ENCODE measurements at regions not wholly inside any gene's neighbourhood (a gene's known extent, or its start where the extent isn't known, plus 50 kb on each side); places are given as distances from the start of the nearest gene placed in this dataset.

DNA sequence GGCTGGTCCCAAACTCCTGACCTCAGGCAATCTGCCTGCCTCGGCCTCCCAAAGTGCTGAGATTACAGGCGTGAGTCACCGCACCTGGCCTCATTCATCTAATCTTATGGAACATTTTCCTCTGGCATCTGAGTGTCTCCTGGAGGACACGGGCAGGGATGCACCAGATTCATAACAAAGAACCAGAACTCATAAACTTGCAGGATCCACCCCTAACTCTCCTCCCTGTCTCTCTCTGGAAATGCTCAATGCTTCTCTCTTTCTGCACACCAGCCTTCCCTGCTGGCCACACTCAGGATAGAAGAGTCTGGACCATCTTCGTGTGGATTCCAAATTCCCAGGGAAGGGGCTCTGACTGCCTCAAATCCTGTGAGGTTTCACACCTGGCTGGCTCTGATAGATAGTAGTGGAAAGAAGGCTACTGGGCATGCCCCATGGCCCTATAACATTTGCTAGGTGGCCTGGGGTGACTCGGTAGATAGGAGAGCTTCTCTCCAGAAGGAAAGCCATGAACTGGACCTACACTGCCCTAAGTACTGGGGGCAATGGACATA, 483.2 kb upstream of the GYPC start:
- Histone ChIP-seq H3K4me3 (replicated peaks in 1 of 3; ENCODE audit: insufficient read depth in 1 of 3, low read depth in 2 of 3, low read length in 3 of 3) (no peak overlapping the region), H3K9me3 (ENCODE audit: low read length) (peaks cover 22% of the 10 kb centered on the region), H3K27me3 (ENCODE audit: control insufficient read depth in 1 of 2, insufficient read depth in 2 of 2, low read length in 2 of 2) (no peaks in the 10 kb centered on the region), H3K9ac (ENCODE audit: insufficient read depth, low read depth, low read length) (no peak overlapping the region), H3K4me2 (ENCODE audit: low read depth, low read length) (no peak overlapping the region), H3K4me1 (ENCODE audit: insufficient read depth, low read length) (no peaks in the 10 kb centered on the region), H3K36me3 (replicated peaks in 1 of 2; ENCODE audit: control insufficient read depth in 1 of 2, insufficient read depth in 2 of 2, low read length in 2 of 2) (no peaks in the 10 kb centered on the region), H4K20me1 (ENCODE audit: insufficient read depth, low read length) (no peaks in the 10 kb centered on the region), H3K27ac (ENCODE audit: extremely low read length, insufficient read depth, low read length) (no peak overlapping the region), H3K79me2 (ENCODE audit: insufficient read depth, low read length) (no peaks in the 10 kb centered on the region), H2AFZ (ENCODE audit: low read length) (no peak overlapping the region)
- POLR2A ChIA-PET, result no interaction called here
- no TSS peak for BruUV-seq (replicated peaks)
- intact Hi-C loops (cut with micrococcal nuclease; ENCODE audit: unreplicated experiment), result no loop called here
- in situ Hi-C loops (cut with HindIII; ENCODE audit: extremely low pct_ligation_motif_present, low pct_unique_long_range_greater_than_20kb), result no loop called here
- WGBS (ENCODE audit: low lambda C conversion rate), result 44% methylated on average over 5 of the region's 6 CpGs
- FAIRE-seq, result no peak
- CTCF ChIA-PET (ENCODE audit: low intra/inter-chr PET ratio, low total read pairs), result no interaction called here
- ATAC-seq, result no peak
- no peak for DNase-seq (ENCODE audit: low spot score)
- TF ChIP-seq PAWR (CRISPR knock-in tag; IDR thresholded peaks at IDR 0.05; ENCODE audit: borderline replicate concordance) (no peak), ZNF205 (CRISPR knock-in tag; IDR thresholded peaks at IDR 0.05) (no peak), AHR (CRISPR knock-in tag; IDR thresholded peaks at IDR 0.05) (no peak), FOXC1 (CRISPR knock-in tag; IDR thresholded peaks at IDR 0.05; ENCODE audit: borderline replicate concordance) (no peak), ZNF232 (CRISPR knock-in tag; IDR thresholded peaks at IDR 0.05; ENCODE audit: borderline replicate concordance) (no peak), AKAP8 (CRISPR knock-in tag; IDR thresholded peaks at IDR 0.05) (no peak), BORCS8-MEF2B (CRISPR knock-in tag; IDR thresholded peaks at IDR 0.05) (no peak), ARID5B (CRISPR knock-in tag; IDR thresholded peaks at IDR 0.05) (no peak), ZNF782 (CRISPR knock-in tag; IDR thresholded peaks at IDR 0.05; ENCODE audit: borderline replicate concordance) (no peak), TAF15 (IDR thresholded peaks at IDR 0.05; ENCODE audit: low read depth, low read length, poor library complexity, severe bottlenecking) (no peak), PATZ1 (CRISPR knock-in tag; IDR thresholded peaks at IDR 0.05) (no peak), REL (CRISPR knock-in tag; conservative IDR thresholded peaks at IDR 0.05) (no peak), ZMAT5 (CRISPR knock-in tag; IDR thresholded peaks at IDR 0.05; ENCODE audit: borderline replicate concordance, low read depth) (no peak)
- TF ChIP-seq, protein P1, sequence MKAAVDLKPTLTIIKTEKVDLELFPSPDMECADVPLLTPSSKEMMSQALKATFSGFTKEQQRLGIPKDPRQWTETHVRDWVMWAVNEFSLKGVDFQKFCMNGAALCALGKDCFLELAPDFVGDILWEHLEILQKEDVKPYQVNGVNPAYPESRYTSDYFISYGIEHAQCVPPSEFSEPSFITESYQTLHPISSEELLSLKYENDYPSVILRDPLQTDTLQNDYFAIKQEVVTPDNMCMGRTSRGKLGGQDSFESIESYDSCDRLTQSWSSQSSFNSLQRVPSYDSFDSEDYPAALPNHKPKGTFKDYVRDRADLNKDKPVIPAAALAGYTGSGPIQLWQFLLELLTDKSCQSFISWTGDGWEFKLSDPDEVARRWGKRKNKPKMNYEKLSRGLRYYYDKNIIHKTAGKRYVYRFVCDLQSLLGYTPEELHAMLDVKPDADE (CRISPR knock-in tag; IDR thresholded peaks at IDR 0.05), result no peak
- TF ChIP-seq, protein P2, sequence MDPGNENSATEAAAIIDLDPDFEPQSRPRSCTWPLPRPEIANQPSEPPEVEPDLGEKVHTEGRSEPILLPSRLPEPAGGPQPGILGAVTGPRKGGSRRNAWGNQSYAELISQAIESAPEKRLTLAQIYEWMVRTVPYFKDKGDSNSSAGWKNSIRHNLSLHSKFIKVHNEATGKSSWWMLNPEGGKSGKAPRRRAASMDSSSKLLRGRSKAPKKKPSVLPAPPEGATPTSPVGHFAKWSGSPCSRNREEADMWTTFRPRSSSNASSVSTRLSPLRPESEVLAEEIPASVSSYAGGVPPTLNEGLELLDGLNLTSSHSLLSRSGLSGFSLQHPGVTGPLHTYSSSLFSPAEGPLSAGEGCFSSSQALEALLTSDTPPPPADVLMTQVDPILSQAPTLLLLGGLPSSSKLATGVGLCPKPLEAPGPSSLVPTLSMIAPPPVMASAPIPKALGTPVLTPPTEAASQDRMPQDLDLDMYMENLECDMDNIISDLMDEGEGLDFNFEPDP (CRISPR knock-in tag; conservative IDR thresholded peaks at IDR 0.05), result no peak
- TF ChIP-seq, protein P3, sequence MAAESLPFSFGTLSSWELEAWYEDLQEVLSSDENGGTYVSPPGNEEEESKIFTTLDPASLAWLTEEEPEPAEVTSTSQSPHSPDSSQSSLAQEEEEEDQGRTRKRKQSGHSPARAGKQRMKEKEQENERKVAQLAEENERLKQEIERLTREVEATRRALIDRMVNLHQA (CRISPR knock-in tag; IDR thresholded peaks at IDR 0.05), result no peak

Measured in HepG2 (cell line).